Psoas muscle (tissue), 7 donors: ENCODE measurements at regions not wholly inside any gene's neighbourhood (a gene's known extent, or its start where the extent isn't known, plus 50 kb on each side); places are given as distances from the start of the nearest gene placed in this dataset.

Experiments
- ATAC-seq, 4 donors: fragments of 200-7000 bp; cut with Tn5 transposase; one replicate each; pipeline ENCODE4 v1.9.1; 2020; ENCODE audit warnings: moderate library complexity in 3 of 4, mild to moderate bottlenecking in 2 of 4
- DNase-seq, 2 donors: peaks; one replicate each; pipeline ENCODE4 v3.0.0-alpha.2; 2020
- H3K27ac ChIP-seq: fragments of 200-600 bp; one replicate; pipeline ENCODE4 v1.8.0; 2022
- H3K27me3 ChIP-seq, 3 donors: fragments of 200-600 bp in 1 of 3; one replicate each; pipeline versions ENCODE4 v1.6.1 to v1.8.0; 2013 to 2022; ENCODE audit warnings: low read length in 2 of 3, mild to moderate bottlenecking in 2 of 3, moderate library complexity in 1 of 3; ENCODE audit not compliant: insufficient read depth in 3 of 3
- H3K36me3 ChIP-seq, 2 donors: fragments of 200-600 bp in 1 of 2; one replicate each; pipeline versions ENCODE4 v1.6.1 to v1.8.0; 2013 to 2022; ENCODE audit warnings: low read depth in 1 of 2, mild to moderate bottlenecking in 1 of 2, moderate library complexity in 1 of 2; ENCODE audit not compliant: insufficient read depth in 1 of 2
- H3K4me1 ChIP-seq: fragments of 200-600 bp; one replicate; pipeline ENCODE4 v1.8.0; 2022
- H3K4me3 ChIP-seq: fragments of 200-600 bp; one replicate; pipeline ENCODE4 v1.8.0; 2022; ENCODE audit warnings: mild to moderate bottlenecking
- H3K9me3 ChIP-seq: fragments of 200-600 bp; one replicate; pipeline ENCODE4 v1.8.0; 2022
- CTCF ChIP-seq: fragments of 200-600 bp; IDR thresholded peaks from one replicate; pipeline ENCODE4 v1.8.0; 2022; ENCODE audit warnings: antibody characterized with exemption
- WGBS, 3 donors: extraction: QIAGEN DNeasy Blood & Tissue Kit; methylation state at CpG; one replicate each; pipeline versions ENCODE4 v1.1.6 to v1.1.7; 2013; 5-methylcytosine and 5-hydroxymethylcytosine counted together
- intact Hi-C, 2 donors: fragments of 100-400 bp; cut with DNase I; formaldehyde crosslinking; loops; one replicate each; pipeline versions ENCODE4 v1.11.0 to v1.14.2; 2022
- donor health status: healthy with polysubstance abuse.
- donor health status: DM: no; HTN: no; CAD: no; lungs with moderate emphysema.
- donor health status: Bipolar disorder and iron deficiency.
- donor health status: healthy.
- donor health status: DM: yes; HTN: yes; CAD: no.
- donor health status: DM: no; HTN: no; CAD: no.
- donor health status: DM: yes; HTN: yes; CAD: no.

- H3K4me3 ChIP-seq, result no peak overlapping the region
- DNase-seq (no peak), ATAC-seq (no peak)
- 38 to 60% (median 44%) methylated on average over 3 of the region's 3 CpGs for WGBS, 3 donors
- H3K9me3 ChIP-seq, result no peaks in the 10 kb centered on the region
- H3K36me3 ChIP-seq, result no peaks in the 10 kb centered on the region
- no peak overlapping the region for H3K27ac ChIP-seq
- TF ChIP-seq CTCF, result no peak
- intact Hi-C loops, result no loop called here
- H3K27me3 ChIP-seq, result no peaks in the 10 kb centered on the region
- no peaks in the 10 kb centered on the region for H3K4me1 ChIP-seq
Observed at GRCh38 chr10:44776181-44776580, 135.0 kb upstream of the TMEM72 start.

- Histone ChIP-seq H3K27me3 (no peaks in the 10 kb centered on the region), H3K4me1 (no peaks in the 10 kb centered on the region), H3K9me3 (no peaks in the 10 kb centered on the region), H3K4me3 (no peak overlapping the region), H3K27ac (no peak overlapping the region), H3K36me3 (no peaks in the 10 kb centered on the region)
- DNase-seq, result no peak
- no peak for ATAC-seq
- no peak for TF ChIP-seq CTCF
- intact Hi-C loops, result no loop called here
- WGBS, 3 donors, result 57 to 69% (median 58%) methylated on average over 7 of the region's 7 CpGs
Observed at GRCh38 chr10:44779511-44779910, 131.6 kb upstream of the TMEM72 start.

GRCh38 chr10:44780426-44780825, 130.7 kb upstream of the TMEM72 start:
- Histone ChIP-seq H3K4me3 (no peak overlapping the region), H3K27me3 (no peaks in the 10 kb centered on the region), H3K36me3 (no peaks in the 10 kb centered on the region), H3K9me3 (no peaks in the 10 kb centered on the region), H3K27ac (no peak overlapping the region), H3K4me1 (no peaks in the 10 kb centered on the region)
- DNase-seq, result no peak
- TF ChIP-seq CTCF, result no peak
- WGBS, 3 donors, result 88 to 91% (median 89%) methylated on average over 2 of the region's 2 CpGs
- ATAC-seq, result no peak
- intact Hi-C loops, result no loop called here

- intact Hi-C loops, result no loop called here
- ATAC-seq (no peak), DNase-seq (no peak)
- no peak for TF ChIP-seq CTCF
- Histone ChIP-seq H3K4me3 (no peak overlapping the region), H3K27me3 (no peaks in the 10 kb centered on the region), H3K4me1 (no peaks in the 10 kb centered on the region), H3K9me3 (no peaks in the 10 kb centered on the region), H3K36me3 (no peaks in the 10 kb centered on the region), H3K27ac (no peak overlapping the region)
Observed at GRCh38 chr10:44781131-44781530, 130.0 kb upstream of the TMEM72 start.

GRCh38 chr10:44786286-44786850, 124.8 kb upstream of the TMEM72 start:
- no peaks in the 10 kb centered on the region for H3K9me3 ChIP-seq
- H3K4me3 ChIP-seq, result no peak overlapping the region
- no peak for DNase-seq
- intact Hi-C loops, result no loop called here
- H3K27ac ChIP-seq, result no peak overlapping the region
- peaks cover 0 to 1% (median 0%) of the 10 kb centered on the region in 3 donors for H3K27me3 ChIP-seq
- H3K4me1 ChIP-seq, result no peaks in the 10 kb centered on the region
- TF ChIP-seq CTCF, result no peak
- ATAC-seq, result no peak
- H3K36me3 ChIP-seq, result no peaks in the 10 kb centered on the region
- 53 to 65% (median 54%) methylated on average over 7 of the region's 7 CpGs for WGBS, 3 donors
